Calu3 (cell line): ENCODE measurements at regions not wholly inside any gene's neighbourhood (a gene's known extent, or its start where the extent isn't known, plus 50 kb on each side); places are given as distances from the start of the nearest gene placed in this dataset.
A peak's percentile ranks its signal among the peaks of the same experiment; 100 is the strongest.
"Not testable (repeated sequence)": the region's sequence is repeated elsewhere in the genome, so short reads cannot be mapped to it uniquely, and the experiment has no call there.

Source experiments
- BruUV-seq: library from RNA; stranded (reverse); fragments of 400-500 nt; replicated peaks from 2 replicates; lab custom pipeline; 2021; lab: Mats Ljungman, UMichigan
- CTCF ChIA-PET: fragments of 300-600 bp; sonication (Branson Sonifier 250); formaldehyde crosslinking; loops from one replicate; lab custom pipeline; 2022; ENCODE audit warnings: antibody characterized with exemption; lab: Charles Lee
- DNase-seq: peaks from one replicate; pipeline ENCODE4 v3.0.0; 2022
- H3K27ac Mint-ChIP-seq: one replicate; pipeline ENCODE4 v1.8.0; 2022; ENCODE audit warnings: mixed read lengths; ENCODE audit not compliant: unreplicated experiment
- H3K27me3 Mint-ChIP-seq: one replicate; pipeline ENCODE4 v1.8.0; 2022; ENCODE audit warnings: mixed read lengths; ENCODE audit not compliant: unreplicated experiment
- H3K36me3 Mint-ChIP-seq: one replicate; pipeline ENCODE4 v1.8.0; 2022; ENCODE audit warnings: mild to moderate bottlenecking, moderate library complexity, mixed read lengths; ENCODE audit not compliant: insufficient read depth, unreplicated experiment
- H3K4me1 Mint-ChIP-seq: one replicate; pipeline ENCODE4 v1.8.0; 2022; ENCODE audit warnings: mild to moderate bottlenecking, low read depth, mixed read lengths; ENCODE audit not compliant: unreplicated experiment
- H3K4me3 Mint-ChIP-seq: one replicate; pipeline ENCODE4 v1.8.0; 2022; ENCODE audit warnings: mild to moderate bottlenecking, low read depth, moderate library complexity, mixed read lengths; ENCODE audit not compliant: unreplicated experiment
- H3K9me3 Mint-ChIP-seq: one replicate; pipeline ENCODE4 v1.8.0; 2022; ENCODE audit warnings: low read depth, mixed read lengths; ENCODE audit not compliant: unreplicated experiment
- intact Hi-C: fragments of 100-400 bp; cut with micrococcal nuclease; formaldehyde crosslinking; loops from one replicate; pipeline ENCODE4 v1.10.0; 2022; ENCODE audit not compliant: unreplicated experiment
- TF ChIP-seq, protein P1 (sequence below): fragments of 200-600 bp; IDR thresholded peaks from one replicate; pipeline ENCODE4 v1.8.0; 2022; ENCODE audit warnings: antibody characterized with exemption; ENCODE audit not compliant: unreplicated experiment

- Mint-ChIP-seq H3K4me1 (peaks cover 50% of the 10 kb centered on the region), H3K27ac (peak overlapping the region; percentile 41), H3K27me3 (no peaks in the 10 kb centered on the region), H3K36me3 (no peaks in the 10 kb centered on the region), H3K9me3 (peaks cover 7% of the 10 kb centered on the region), H3K4me3 (no peak overlapping the region)
- intact Hi-C loops = loop anchor here (2.0 to 5.0 kb wide), 2 partner anchors 180 to 460 kb away; no protein-coding TSS in a partner anchor
- CTCF ChIA-PET = interaction anchor here (0.9 to 2.0 kb wide), 2 partner anchors 54 to 178 kb away, joined by 3 to 10 read pairs; no protein-coding TSS in a partner anchor
- no TSS peak for BruUV-seq
- DNase-seq = no peak
- TF ChIP-seq, protein P1, sequence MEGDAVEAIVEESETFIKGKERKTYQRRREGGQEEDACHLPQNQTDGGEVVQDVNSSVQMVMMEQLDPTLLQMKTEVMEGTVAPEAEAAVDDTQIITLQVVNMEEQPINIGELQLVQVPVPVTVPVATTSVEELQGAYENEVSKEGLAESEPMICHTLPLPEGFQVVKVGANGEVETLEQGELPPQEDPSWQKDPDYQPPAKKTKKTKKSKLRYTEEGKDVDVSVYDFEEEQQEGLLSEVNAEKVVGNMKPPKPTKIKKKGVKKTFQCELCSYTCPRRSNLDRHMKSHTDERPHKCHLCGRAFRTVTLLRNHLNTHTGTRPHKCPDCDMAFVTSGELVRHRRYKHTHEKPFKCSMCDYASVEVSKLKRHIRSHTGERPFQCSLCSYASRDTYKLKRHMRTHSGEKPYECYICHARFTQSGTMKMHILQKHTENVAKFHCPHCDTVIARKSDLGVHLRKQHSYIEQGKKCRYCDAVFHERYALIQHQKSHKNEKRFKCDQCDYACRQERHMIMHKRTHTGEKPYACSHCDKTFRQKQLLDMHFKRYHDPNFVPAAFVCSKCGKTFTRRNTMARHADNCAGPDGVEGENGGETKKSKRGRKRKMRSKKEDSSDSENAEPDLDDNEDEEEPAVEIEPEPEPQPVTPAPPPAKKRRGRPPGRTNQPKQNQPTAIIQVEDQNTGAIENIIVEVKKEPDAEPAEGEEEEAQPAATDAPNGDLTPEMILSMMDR = no peak
Observed at GRCh38 chr12:19916974-19917373, 451.4 kb upstream of the PDE3A start.

DNA sequence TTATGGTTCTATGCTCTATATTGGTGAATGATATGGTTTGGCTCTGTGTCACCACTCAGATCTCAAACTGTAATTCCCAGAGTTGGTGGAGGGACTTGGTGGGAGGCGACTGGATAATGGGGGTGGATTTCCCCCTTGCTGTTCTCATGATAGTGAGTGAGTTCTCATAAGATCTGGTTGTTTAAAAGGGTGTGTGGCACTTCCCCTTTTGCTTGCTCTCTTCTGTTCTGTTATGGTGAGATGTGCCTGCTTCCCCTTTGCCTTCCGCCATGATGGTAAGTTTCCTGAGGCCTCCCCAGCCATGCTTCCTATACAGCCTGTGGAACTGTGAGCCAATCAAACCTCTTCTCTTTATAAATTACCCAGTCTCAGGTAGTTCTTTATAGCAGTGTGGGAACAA lies 446.6 kb upstream of the PDE3A start:
- H3K9me3 Mint-ChIP-seq, DNase-seq, H3K4me3 Mint-ChIP-seq, H3K27ac Mint-ChIP-seq, H3K27me3 Mint-ChIP-seq, H3K36me3 Mint-ChIP-seq, CTCF ChIA-PET, BruUV-seq, intact Hi-C loops: not testable (repeated sequence)
- peaks cover 23% of the 10 kb centered on the region for H3K4me1 Mint-ChIP-seq

DNA sequence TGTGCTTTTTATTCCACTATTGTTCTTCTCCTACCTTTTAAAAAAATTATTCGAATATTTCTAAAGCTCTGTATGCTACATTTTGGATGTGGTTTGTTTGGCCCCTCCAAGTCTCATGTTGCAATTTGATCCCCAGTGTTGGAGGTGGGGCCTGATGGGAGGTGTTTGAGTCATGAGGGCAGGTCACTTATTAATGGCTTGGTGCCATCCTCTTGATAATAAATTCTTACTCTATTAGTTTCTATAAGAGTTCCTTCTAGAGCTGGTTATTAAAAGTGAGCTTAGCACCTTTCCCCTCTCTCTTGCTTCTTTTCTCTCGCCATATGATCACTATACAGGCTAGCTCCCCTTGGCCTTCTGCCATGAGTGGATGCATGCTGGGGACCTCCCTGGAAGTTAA lies 445.6 kb upstream of the PDE3A start:
- intact Hi-C loops = no loop called here
- DNase-seq = peak; percentile 45
- H3K4me3 Mint-ChIP-seq = no peak overlapping the region
- H3K36me3 Mint-ChIP-seq = peaks cover 6% of the 10 kb centered on the region
- peaks cover 7% of the 10 kb centered on the region for H3K9me3 Mint-ChIP-seq
- TF ChIP-seq, protein P1 = no peak
- no TSS peak for BruUV-seq
- peak overlapping the region; percentile 17 for H3K27ac Mint-ChIP-seq
- peaks cover 18% of the 10 kb centered on the region for H3K4me1 Mint-ChIP-seq
- CTCF ChIA-PET = interaction anchor here (0.8 to 1.2 kb wide), 2 partner anchors 10 to 24 kb away, joined by 5 to 6 read pairs; no protein-coding TSS in a partner anchor
- no peaks in the 10 kb centered on the region for H3K27me3 Mint-ChIP-seq

DNA sequence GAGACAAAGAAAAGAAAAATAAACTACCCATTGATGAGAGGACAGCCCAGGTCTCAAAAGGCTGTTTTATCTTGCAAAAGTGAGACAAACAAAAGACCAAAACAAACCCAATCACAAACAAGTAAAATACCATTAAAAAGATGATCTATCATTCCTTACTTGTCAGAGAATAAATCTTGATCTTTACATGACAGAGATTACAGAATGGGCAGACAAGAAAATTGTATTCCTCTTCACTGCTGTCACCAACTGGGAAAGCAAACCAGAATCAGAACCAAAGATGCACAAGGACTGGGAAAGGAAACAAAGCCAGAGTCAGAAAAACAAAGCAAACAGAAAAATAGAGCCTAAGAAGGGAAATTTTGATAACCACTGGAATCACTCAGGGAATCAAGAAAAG lies 444.0 kb upstream of the PDE3A start:
- DNase-seq = no peak
- H3K36me3 Mint-ChIP-seq = peaks cover 6% of the 10 kb centered on the region
- H3K27me3 Mint-ChIP-seq = no peaks in the 10 kb centered on the region
- CTCF ChIA-PET = interaction anchor here (0.6 kb wide), 1 partner anchor 43 kb away, joined by 3 read pairs; no protein-coding TSS in a partner anchor
- TF ChIP-seq, protein P1 = no peak
- H3K4me1 Mint-ChIP-seq = peaks cover 18% of the 10 kb centered on the region
- no peak overlapping the region for H3K27ac Mint-ChIP-seq
- H3K9me3 Mint-ChIP-seq = peaks cover 7% of the 10 kb centered on the region
- H3K4me3 Mint-ChIP-seq = no peak overlapping the region
- BruUV-seq = no TSS peak
- intact Hi-C loops = no loop called here

DNA sequence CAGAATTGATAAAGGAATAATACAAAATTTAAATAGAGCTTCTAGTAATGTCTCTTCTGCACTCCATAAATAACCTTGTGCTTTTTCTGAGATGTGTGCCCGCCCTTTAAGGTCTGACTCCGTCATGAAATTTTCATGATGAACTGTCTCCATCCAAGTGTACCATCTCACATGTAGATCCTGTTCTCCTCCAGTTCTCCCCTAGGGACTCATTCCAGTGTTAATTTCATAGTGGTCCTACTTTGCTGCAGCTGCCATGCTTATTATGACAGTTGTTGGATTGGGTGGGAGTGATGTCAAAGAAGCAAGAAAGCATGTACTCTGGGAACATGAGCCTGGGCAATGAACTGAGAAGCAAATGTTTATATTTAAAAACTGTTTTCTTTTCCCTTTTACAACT lies 442.5 kb upstream of the PDE3A start:
- intact Hi-C loops = no loop called here
- H3K4me3 Mint-ChIP-seq = no peak overlapping the region
- CTCF ChIA-PET = no interaction called here
- TF ChIP-seq, protein P1 = no peak
- peaks cover 18% of the 10 kb centered on the region for H3K4me1 Mint-ChIP-seq
- no peak overlapping the region for H3K27ac Mint-ChIP-seq
- BruUV-seq = no TSS peak
- no peak for DNase-seq
- H3K9me3 Mint-ChIP-seq = peaks cover 3% of the 10 kb centered on the region
- H3K36me3 Mint-ChIP-seq = peaks cover 6% of the 10 kb centered on the region
- H3K27me3 Mint-ChIP-seq = no peaks in the 10 kb centered on the region
